Suprapubic skin (tissue), 4 donors: ENCODE measurements at regions not wholly inside any gene's neighbourhood (a gene's known extent, or its start where the extent isn't known, plus 50 kb on each side); places are given as distances from the start of the nearest gene placed in this dataset.

Experiments
- DNase-seq, 2 donors: peaks; one replicate each; pipeline ENCODE4 v3.0.0-alpha.2; 2019; ENCODE audit warnings: low spot score in 2 of 2
- H3K27ac ChIP-seq: fragments of 200-600 bp; sonication (generic); one replicate; pipeline ENCODE4 v1.5.1; 2019
- H3K27me3 ChIP-seq: fragments of 200-600 bp; sonication (generic); one replicate; pipeline ENCODE4 v1.5.1; 2019
- H3K36me3 ChIP-seq: fragments of 200-600 bp; sonication (generic); one replicate; pipeline ENCODE4 v1.5.1; 2019
- H3K4me1 ChIP-seq: fragments of 200-600 bp; sonication (generic); one replicate; pipeline ENCODE4 v1.5.1; 2019
- H3K4me3 ChIP-seq: fragments of 200-600 bp; sonication (generic); one replicate; pipeline ENCODE4 v1.5.1; 2019; ENCODE audit warnings: mild to moderate bottlenecking
- H3K9me3 ChIP-seq: fragments of 200-600 bp; sonication (generic); one replicate; pipeline ENCODE4 v1.5.1; 2019
- CTCF ChIP-seq, 2 donors: fragments of 200-600 bp in 1 of 2; fragments of 450-650 bp in 1 of 2; sonication (generic) in 1 of 2; IDR thresholded peaks; one replicate each; pipeline ENCODE4 v1.5.1; 2016 to 2019; ENCODE audit warnings: antibody characterized with exemption in 2 of 2, mild to moderate bottlenecking in 1 of 2, moderate library complexity in 1 of 2
- EP300 ChIP-seq: sonication (generic); formaldehyde crosslinking; IDR thresholded peaks from one replicate; pipeline ENCODE4 v1.6.1; 2017; ENCODE audit warnings: antibody characterized with exemption
- POLR2A ChIP-seq, 2 donors: fragments of 450-650 bp; IDR thresholded peaks; one replicate each; pipeline ENCODE4 v1.6.1; 2017; ENCODE audit warnings: antibody characterized with exemption in 2 of 2, mild to moderate bottlenecking in 2 of 2, moderate library complexity in 2 of 2
- POLR2AphosphoS5 ChIP-seq, 3 donors: sonication (generic); formaldehyde crosslinking; IDR thresholded peaks; one replicate each; pipeline ENCODE4 v1.6.1; 2017; ENCODE audit warnings: antibody characterized with exemption in 3 of 3
- WGBS: methylation state at CpG from one replicate; pipeline ENCODE4 v1.1.5; 2018; 5-methylcytosine and 5-hydroxymethylcytosine counted together

- WGBS, result 31% methylated on average over 20 of the region's 30 CpGs
- H3K4me1 ChIP-seq, result peaks cover 9% of the 10 kb centered on the region
- no peak overlapping the region for H3K27ac ChIP-seq
- H3K27me3 ChIP-seq, result no peaks in the 10 kb centered on the region
- H3K9me3 ChIP-seq, result no peaks in the 10 kb centered on the region
- DNase-seq, result no peak
- no peaks in the 10 kb centered on the region for H3K36me3 ChIP-seq
- H3K4me3 ChIP-seq, result no peak overlapping the region
- TF ChIP-seq EP300 (no peak), POLR2A (IDR thresholded peaks at IDR 0.05) (no peak)
Measured at GRCh38 chr11:70628855-70629844, 230.8 kb downstream of the CTTN start.

- no peaks in the 10 kb centered on the region for H3K9me3 ChIP-seq
- peaks cover 9% of the 10 kb centered on the region for H3K4me1 ChIP-seq
- no peak for TF ChIP-seq POLR2AphosphoS5 (IDR thresholded peaks at IDR 0.05)
- TF ChIP-seq POLR2A (IDR thresholded peaks at IDR 0.05), result no peak
- no peak for TF ChIP-seq CTCF (IDR thresholded peaks at IDR 0.05)
- TF ChIP-seq EP300, result no peak
- H3K27me3 ChIP-seq, result no peaks in the 10 kb centered on the region
- no peaks in the 10 kb centered on the region for H3K36me3 ChIP-seq
- H3K27ac ChIP-seq, result no peak overlapping the region
- no peak overlapping the region for H3K4me3 ChIP-seq
- 98% methylated on average over 6 of the region's 9 CpGs for WGBS
- no peak for DNase-seq
Measured at GRCh38 chr11:70630068-70630467, 231.7 kb downstream of the CTTN start.

GRCh38 chr11:70630816-70631623, 232.7 kb downstream of the CTTN start:
- H3K4me1 ChIP-seq, result peaks cover 9% of the 10 kb centered on the region
- H3K27ac ChIP-seq, result no peak overlapping the region
- no peak overlapping the region for H3K4me3 ChIP-seq
- TF ChIP-seq POLR2AphosphoS5 (IDR thresholded peaks at IDR 0.05) (no peak), EP300 (no peak), CTCF (IDR thresholded peaks at IDR 0.05) (no peak), POLR2A (IDR thresholded peaks at IDR 0.05) (no peak)
- 79% methylated on average over 13 of the region's 20 CpGs for WGBS
- no peak for DNase-seq
- H3K36me3 ChIP-seq, result no peaks in the 10 kb centered on the region
- no peaks in the 10 kb centered on the region for H3K9me3 ChIP-seq
- H3K27me3 ChIP-seq, result no peaks in the 10 kb centered on the region

GRCh38 chr11:70631624-70632047, 233.3 kb downstream of the CTTN start:
- no peak for TF ChIP-seq POLR2A (IDR thresholded peaks at IDR 0.05)
- no peak for TF ChIP-seq CTCF (IDR thresholded peaks at IDR 0.05)
- TF ChIP-seq EP300, result no peak
- TF ChIP-seq POLR2AphosphoS5 (IDR thresholded peaks at IDR 0.05), result no peak
- Histone ChIP-seq H3K4me3 (no peak overlapping the region), H3K36me3 (no peaks in the 10 kb centered on the region), H3K27ac (no peak overlapping the region), H3K9me3 (no peaks in the 10 kb centered on the region), H3K4me1 (peaks cover 9% of the 10 kb centered on the region), H3K27me3 (no peaks in the 10 kb centered on the region)
- no peak for DNase-seq
- 58% methylated on average over 11 of the region's 13 CpGs for WGBS

- H3K27ac ChIP-seq, result no peak overlapping the region
Measured at GRCh38 chr11:70633610-70634009, 235.3 kb downstream of the CTTN start.

More at GRCh38 chr11:70633610-70634009, 235.3 kb downstream of the CTTN start:
- Histone ChIP-seq H3K36me3 (no peaks in the 10 kb centered on the region), H3K4me3 (no peak overlapping the region), H3K27me3 (no peaks in the 10 kb centered on the region), H3K9me3 (no peaks in the 10 kb centered on the region), H3K4me1 (peaks cover 5% of the 10 kb centered on the region)
- WGBS, result 86% methylated on average over 7 of the region's 7 CpGs
- no peak for DNase-seq
- no peak for TF ChIP-seq POLR2AphosphoS5 (IDR thresholded peaks at IDR 0.05)
- no peak for TF ChIP-seq CTCF (IDR thresholded peaks at IDR 0.05)
- no peak for TF ChIP-seq EP300
- TF ChIP-seq POLR2A (IDR thresholded peaks at IDR 0.05), result no peak
